Erythroblast (primary cell): ENCODE measurements at regions not wholly inside any gene's neighbourhood (a gene's known extent, or its start where the extent isn't known, plus 50 kb on each side); places are given as distances from the start of the nearest gene placed in this dataset.
A peak's percentile ranks its signal among the peaks of the same experiment; 100 is the strongest.

Experiments used
- DNase-seq, 2 experiments: peaks; one replicate each; lab custom pipeline; 2025; lab: John Stamatoyannopoulos, UW
- GATA1 ChIP-seq: IDR thresholded peaks from 2 replicates; pipeline ENCODE4 v1.6.1; 2011; ENCODE audit warnings: low read depth, mild to moderate bottlenecking, control low read depth, low read length, moderate library complexity
- POLR2A ChIP-seq: IDR thresholded peaks from 2 replicates; pipeline ENCODE4 v1.6.1; 2011; ENCODE audit warnings: mild to moderate bottlenecking, low read length

DNA sequence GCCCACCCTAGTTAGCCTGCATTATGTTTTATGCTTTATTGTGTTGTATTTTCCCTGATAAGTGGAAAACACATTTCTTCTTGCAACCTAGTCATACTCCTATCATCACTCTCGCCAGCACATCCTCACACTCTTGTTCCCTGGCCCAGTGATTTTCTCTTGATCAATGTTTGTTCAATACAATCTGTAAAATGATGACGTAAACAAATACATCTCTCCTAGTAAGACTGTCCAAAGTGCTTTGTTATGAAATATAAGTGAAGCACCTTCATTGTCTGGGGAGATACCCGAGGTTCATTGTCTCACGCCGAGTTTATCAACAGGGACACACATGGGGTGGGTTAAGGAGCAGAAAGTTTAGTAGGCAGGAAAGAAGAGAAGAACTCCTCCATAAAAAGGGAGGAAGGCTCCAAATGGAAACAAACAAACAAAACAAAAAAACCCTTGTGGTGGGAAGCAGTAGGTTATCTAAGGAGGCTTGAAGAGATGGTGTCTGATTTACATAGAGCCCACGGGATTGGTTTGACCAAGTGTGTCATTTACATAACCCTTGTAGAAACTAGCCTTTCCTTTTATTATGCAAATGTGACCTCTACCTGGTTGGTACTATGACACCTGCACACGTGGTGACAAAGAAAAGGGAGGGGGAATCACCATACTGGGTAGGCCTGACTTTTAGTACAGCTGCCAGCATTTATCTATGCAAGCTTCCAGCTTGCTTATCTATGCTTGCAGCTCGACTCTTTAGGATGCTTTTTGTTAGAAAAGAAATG, 1317.9 kb upstream of the SPRY2 start:
- no peak for TF ChIP-seq POLR2A
- no peak for DNase-seq

DNA sequence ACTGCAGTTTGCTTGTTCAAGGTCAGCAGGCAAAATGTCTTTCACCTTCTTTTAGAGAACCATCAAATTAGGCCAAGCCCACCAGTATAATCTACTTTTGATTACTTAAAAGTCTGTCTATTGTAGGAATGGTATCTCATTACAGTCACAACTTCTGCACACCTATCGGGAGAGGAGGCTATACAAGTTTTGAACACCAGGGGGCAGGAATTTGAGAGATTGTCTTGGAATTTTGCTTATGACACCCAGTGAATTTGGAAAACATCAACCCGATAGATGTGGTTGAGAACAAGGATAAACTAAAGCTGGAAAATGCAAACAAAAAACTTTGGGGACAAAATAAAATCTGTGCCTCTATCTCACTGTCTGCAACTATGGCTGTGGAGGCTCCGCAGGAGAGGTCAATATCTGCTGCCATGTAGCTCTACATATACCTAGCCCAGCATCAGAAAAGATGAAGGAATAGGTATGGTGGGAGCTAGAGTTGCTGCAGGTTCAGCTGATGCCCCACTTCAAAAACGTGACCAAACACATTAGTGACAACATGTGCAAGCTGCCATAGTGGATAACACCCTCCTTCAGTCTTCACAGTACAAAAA, 1299.2 kb upstream of the SPRY2 start:
- DNase-seq, result peak in 1 of 2 experiments; percentile 20
- TF ChIP-seq GATA1 (no peak), POLR2A (no peak)

DNA sequence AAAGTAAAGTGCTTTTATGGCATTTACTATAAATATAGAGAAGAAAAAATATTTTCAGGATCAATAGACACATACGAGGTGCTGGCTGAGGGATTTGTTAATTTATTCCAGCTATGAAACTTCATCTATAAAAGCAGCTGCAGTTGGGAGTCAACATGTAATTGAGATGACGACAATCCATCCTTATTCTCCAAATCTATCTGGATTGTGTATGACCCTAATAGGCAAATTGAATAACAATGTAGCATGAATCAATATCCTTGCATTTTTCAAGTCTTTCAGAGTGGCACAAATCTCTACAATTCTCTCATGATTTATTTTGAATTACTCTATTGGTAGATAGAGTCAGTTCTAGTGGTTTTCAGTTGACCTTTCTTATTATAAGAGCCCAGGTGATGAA, 1296.5 kb upstream of the SPRY2 start:
- TF ChIP-seq POLR2A (no peak), GATA1 (no peak)

DNA sequence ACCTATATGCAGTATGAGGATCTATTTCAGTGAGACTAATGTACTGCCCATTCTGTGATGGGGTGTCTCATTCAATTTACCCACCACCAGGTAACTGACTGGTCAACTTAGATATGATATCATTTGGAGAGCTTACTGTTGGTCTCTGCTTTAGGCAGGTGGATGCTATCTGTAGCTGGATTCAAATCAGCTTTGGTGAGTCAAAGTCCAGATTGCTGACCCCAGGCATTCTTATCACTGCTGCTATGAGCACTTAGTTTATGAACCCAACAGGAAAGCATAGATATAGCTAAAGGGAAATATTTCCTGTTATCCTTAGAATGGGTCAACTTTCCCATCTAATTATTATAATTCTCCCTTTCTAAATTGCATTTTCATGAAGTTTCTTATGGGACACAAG, 1295.2 kb upstream of the SPRY2 start:
- TF ChIP-seq POLR2A, result no peak
- TF ChIP-seq GATA1, result no peak
- no peak for DNase-seq

More for the DNA sequence above, 1296.5 kb upstream of the SPRY2 start:
- DNase-seq, result no peak

DNA sequence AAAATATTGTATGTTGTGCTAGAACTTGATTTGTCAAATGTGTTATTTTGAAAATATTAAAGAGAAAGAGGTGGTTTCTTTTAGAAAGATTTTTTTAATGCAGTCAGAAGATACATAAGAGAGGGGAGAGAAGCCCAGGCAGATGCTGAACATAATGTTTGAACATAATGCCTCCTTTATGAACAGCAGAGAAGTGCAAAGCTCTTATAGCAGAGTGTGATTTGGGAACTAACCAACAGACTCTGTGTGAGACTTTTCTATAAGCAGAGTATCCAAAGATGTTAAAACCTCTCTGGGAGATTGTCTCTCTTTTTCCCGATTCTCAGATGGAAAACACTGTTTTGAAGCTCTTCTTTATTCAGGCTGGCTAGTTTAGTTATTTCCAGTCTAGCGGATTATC, 1274.1 kb upstream of the SPRY2 start:
- no peak for DNase-seq
- TF ChIP-seq POLR2A (no peak), GATA1 (no peak)

DNA sequence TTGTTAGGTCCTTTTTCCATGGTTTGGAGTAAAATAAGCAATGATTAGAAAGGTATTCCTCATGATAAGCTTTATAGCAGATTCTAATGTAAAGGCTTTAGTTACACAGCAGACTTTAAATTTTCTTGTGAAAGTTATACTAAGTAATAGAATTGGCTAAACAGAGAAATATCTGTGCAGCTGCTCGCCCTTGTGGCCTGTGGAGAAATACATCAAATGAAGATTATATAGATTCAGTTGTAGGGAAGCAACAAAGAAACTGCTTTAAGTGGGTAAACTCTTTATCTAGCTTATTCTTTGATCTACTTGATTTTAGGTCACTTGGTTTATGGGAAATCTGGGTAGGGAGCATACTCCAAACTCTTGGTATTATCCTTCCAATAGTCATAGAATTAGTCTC, 1269.7 kb upstream of the SPRY2 start:
- no peak for DNase-seq
- TF ChIP-seq POLR2A, result no peak
- no peak for TF ChIP-seq GATA1

DNA sequence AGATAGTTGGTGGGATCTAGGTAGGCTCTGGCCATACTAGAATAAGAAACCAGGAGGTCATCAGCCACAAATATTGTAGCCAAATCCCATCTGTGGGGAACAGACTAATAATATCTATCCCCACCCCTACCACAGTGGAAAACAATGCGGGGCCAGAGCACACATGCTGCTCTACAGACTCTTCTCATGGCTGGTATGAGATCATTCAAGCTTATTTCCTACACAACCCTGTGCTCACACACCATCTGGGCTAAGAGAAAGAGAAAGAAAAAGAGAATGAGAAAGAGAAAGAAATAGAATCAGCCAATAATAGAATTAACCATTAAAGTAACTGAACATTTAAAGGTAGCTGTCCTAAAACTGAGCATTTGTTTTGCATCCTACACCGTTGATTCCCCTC, 1268.4 kb upstream of the SPRY2 start:
- no peak for TF ChIP-seq GATA1
- no peak for TF ChIP-seq POLR2A
- DNase-seq, result no peak

DNA sequence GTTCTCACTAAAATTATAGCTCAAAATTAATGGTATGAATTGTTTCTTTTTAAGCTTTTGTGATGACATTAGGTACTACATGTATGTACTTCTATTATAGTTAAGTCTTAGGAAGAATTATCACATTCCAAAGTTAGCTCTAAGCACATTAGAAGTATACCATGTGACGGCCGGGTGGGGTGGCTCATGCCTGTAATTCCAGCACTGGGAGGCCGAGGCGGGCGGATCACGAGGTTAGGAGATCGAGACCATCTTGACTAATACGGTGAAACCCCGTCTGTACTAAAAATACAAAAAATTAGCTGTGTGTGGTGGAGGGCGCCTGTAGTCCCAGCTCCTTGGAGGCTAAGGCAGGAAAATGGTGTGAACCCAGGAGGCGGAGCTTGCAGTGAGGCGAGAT, 1265.1 kb upstream of the SPRY2 start:
- TF ChIP-seq GATA1, result no peak
- no peak for TF ChIP-seq POLR2A
- DNase-seq, result no peak

DNA sequence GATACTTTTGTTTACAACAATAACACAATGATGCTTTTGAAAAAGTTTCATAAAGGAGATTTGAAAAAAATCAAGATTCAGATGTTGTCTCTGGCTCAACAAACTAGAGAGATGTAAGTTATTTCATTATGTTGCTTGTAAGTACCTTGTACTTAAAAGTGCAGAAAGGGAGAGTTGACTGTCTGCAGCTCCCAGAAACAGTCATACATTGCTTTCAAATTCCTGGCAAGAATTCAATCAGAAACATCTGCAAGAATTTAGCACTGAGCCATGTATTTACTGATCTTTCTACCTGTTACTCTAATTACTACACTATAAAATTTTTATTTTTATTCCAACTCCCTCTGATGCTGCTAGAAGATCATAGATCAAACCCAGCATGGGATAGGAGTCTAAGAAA, 1261.3 kb upstream of the SPRY2 start:
- TF ChIP-seq GATA1 (no peak), POLR2A (no peak)
- DNase-seq, result no peak

DNA sequence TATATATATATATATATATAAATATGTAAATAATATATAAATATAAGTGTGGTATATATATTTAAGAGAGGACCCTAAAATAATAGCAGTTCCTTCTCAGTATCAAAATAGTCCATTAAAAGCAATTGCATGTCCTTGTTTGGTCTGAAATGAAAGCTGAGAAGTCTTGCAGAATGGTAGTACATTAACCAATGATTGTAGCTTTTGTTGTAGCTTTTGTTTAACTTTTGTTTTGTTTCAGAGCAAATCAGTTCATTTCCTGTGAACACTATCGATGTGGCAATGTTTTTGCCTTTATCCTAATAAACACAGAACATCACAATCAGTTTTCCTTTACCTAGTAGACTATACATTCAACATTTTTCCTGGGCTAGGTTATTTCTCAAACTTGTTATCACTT, 1256.2 kb upstream of the SPRY2 start:
- no peak for DNase-seq
- no peak for TF ChIP-seq POLR2A
- TF ChIP-seq GATA1, result no peak

DNA sequence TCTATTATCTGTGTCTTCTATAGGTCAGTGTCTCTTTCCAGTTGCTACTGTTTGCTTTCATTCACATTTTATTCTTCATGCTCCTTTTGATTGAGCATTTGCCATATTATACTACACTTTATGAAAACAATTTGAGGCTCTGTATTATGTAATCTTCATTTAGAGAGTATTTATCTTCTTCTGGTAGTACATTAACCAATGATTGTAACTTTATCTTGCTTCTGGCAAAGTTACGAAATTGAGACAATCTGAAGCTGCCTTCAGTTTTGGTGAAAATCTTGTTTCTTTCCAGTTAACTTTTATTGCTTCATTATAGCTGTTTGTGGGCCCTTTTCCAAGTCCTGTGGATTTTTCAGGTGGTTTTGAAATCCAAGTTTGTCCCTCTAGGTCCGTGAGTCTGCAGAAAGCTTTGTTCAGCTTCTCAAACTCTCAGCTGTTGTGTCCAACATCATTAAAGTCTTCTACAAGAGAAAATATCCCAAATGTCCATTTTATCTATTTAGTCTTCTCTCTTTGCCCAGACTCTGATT, 1255.4 kb upstream of the SPRY2 start:
- TF ChIP-seq GATA1 (no peak), POLR2A (no peak)
- no peak for DNase-seq

DNA sequence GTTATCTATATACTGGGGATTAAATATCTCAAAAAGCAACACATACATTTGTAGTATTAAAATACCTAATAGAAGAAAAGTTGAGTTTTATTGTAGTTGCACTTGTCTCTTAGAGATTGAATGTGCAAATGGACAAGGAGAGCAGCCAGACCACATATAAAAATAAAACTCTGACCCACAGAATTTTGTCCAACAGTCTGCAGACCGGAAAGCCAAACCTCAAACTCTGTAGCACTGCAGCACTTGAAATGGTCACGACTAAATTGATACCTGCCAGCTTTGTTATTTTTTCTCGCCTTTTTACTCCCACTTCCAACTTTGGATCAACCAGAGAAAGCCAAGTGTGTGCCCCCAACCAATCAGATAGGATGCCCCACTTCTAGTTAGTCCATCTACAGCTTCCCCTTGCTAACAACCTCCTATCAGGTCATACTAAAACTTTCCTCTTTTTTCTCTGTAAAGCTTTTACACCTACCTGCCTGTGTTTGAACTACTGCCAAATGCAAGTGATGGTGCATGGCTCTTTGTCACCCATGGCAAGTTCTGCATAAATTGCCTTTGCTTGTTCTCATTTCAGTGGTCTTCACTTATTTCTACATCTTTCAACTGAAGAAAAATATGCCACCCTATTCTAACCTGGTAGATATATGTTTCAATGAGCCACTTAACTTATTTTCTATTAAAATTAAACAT, 1250.7 kb upstream of the SPRY2 start:
- no peak for TF ChIP-seq POLR2A
- TF ChIP-seq GATA1, result no peak

DNA sequence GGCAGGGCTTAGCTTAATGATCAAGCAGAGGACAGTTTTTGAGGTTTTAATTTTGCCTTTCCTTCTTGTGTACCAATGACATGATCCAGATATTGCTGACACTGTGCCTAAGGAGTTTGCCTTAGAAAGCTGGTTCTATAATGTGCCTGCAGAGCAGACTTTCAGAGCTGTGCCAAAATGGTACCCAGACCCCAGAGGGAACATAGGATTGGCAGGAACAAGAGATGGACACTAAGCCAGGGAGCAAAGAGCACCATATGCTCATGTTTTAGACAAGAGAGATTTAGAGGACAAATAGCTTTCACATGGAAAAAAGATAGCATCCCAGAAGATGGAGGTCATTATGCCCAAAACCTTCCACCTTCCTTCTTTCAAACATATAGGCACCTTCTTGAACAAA, 1241.5 kb upstream of the SPRY2 start:
- no peak for DNase-seq
- no peak for TF ChIP-seq GATA1
- TF ChIP-seq POLR2A, result no peak

More for the DNA sequence above, 1250.7 kb upstream of the SPRY2 start:
- no peak for DNase-seq

DNA sequence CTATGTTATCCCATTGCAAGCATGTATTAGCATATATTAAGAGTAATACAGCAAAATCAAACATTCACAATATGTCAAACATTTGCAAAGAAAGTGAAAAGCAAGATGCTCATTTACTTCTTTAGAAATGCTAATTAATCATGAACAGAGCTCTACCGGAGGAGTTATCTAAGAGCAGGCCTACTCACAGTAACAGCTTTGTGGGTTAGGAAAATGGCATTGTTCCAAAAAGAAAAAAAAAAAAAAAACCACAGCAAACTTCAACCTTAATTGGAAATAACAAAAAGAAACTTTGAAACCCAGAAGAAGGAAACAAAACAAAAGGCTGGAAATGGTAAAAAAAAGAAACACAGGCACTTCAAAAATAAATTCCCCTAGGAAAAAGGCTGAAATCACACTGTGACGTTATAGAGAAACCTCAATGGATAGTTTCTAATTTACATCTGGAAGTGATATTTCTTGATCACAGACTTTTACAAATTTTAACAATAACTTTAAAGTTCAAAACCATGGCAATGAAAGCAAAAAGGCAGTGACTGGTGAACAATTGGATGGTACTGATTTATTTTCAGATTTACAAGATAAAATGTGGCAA, 1236.8 kb upstream of the SPRY2 start:
- no peak for TF ChIP-seq POLR2A
- no peak for TF ChIP-seq GATA1
- DNase-seq, result no peak

DNA sequence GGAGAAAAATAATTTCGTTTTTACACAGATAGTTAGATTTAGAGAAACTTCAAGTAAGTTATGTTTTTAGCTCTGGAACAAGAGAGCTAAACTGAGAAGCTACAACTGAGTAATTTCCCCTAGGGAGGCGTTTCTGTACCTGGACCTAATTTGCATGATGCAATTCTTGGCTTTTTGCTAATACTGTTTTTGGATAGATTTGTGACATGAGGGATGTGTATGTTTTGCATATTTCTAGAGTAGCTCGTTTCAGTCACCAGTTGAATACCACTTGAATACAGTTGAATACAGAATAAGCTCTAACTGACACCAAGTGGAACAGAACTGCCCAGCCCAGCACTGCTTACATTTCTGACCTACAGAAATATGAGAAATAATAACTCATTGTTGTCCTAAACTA, 1227.9 kb upstream of the SPRY2 start:
- TF ChIP-seq POLR2A (no peak), GATA1 (no peak)
- DNase-seq, result no peak

DNA sequence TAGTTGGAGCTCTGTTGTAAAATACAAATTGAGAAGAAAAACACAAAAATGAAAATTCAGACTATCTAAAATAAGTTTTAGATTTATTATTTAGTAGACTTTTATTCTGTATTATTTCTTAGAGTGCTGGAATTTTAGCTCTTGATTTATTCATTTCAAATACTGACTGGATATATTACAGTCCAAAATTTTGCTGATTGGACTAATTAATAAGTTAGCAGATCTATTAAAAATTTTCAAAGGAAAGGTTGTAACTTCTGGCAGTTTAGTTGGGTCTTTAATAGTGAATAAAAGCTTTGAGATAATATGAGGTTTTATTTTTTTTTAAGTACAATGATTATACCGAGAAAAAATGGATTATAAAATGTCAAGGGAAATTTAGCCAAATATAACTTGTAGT, 1224.9 kb upstream of the SPRY2 start:
- TF ChIP-seq GATA1 (no peak), POLR2A (no peak)
- DNase-seq, result no peak
